ENCODE measurements at regions not wholly inside any gene's neighbourhood (a gene's known extent, or its start where the extent isn't known, plus 50 kb on each side); places are given as distances from the start of the nearest gene placed in this dataset.
"Not testable (repeated sequence)": the region's sequence is repeated elsewhere in the genome, so short reads cannot be mapped to it uniquely, and the experiment has no call there.

GRCh38 chr7:13725591-13725990 lies 263.9 kb downstream of the ETV1 start:
- H3K27me3 ChIP-seq (ENCODE audit: control insufficient read depth, insufficient read depth, low read length), result no peaks in the 10 kb centered on the region
- H3K36me3 ChIP-seq (ENCODE audit: control insufficient read depth, insufficient read depth, low read length), result no peaks in the 10 kb centered on the region
- no peak for TF ChIP-seq CTCF (IDR thresholded peaks at IDR 0.05; ENCODE audit: insufficient read depth, low read depth, low read length)
- POLR2A ChIA-PET, result no interaction called here
- CTCF ChIA-PET, result interaction anchor here (0.9 kb wide), 1 partner anchor 19 kb away, joined by 3 read pairs; no protein-coding TSS in a partner anchor
- no peak for DNase-seq (ENCODE audit: low read depth)
- no peak overlapping the region for H3K4me3 ChIP-seq (ENCODE audit: low read depth, low read length)

GRCh38 chr7:13727279-13727678 lies 262.2 kb downstream of the ETV1 start:
- Histone ChIP-seq H3K27me3 (ENCODE audit: control insufficient read depth, insufficient read depth, low read length) (no peaks in the 10 kb centered on the region), H3K4me3 (ENCODE audit: low read depth, low read length) (no peak overlapping the region), H3K36me3 (ENCODE audit: control insufficient read depth, insufficient read depth, low read length) (no peaks in the 10 kb centered on the region)
- no peak for TF ChIP-seq CTCF (IDR thresholded peaks at IDR 0.05; ENCODE audit: insufficient read depth, low read depth, low read length)
- CTCF ChIA-PET, result no interaction called here
- no peak for DNase-seq (ENCODE audit: low read depth)
- POLR2A ChIA-PET, result no interaction called here

- POLR2A ChIA-PET, result no interaction called here
- Histone ChIP-seq H3K4me3 (ENCODE audit: low read depth, low read length) (no peak overlapping the region), H3K36me3 (ENCODE audit: control insufficient read depth, insufficient read depth, low read length) (no peaks in the 10 kb centered on the region), H3K27me3 (ENCODE audit: control insufficient read depth, insufficient read depth, low read length) (no peaks in the 10 kb centered on the region)
- CTCF ChIA-PET, result interaction anchor here (1.0 kb wide), 1 partner anchor 182 kb away, joined by 3 read pairs; no protein-coding TSS in a partner anchor
- no peak for TF ChIP-seq CTCF (IDR thresholded peaks at IDR 0.05; ENCODE audit: insufficient read depth, low read depth, low read length)
- no peak for DNase-seq (ENCODE audit: low read depth)
Observed at GRCh38 chr7:13727751-13728150, 261.7 kb downstream of the ETV1 start.

GRCh38 chr7:13728430-13728829 lies 261.0 kb downstream of the ETV1 start:
- H3K4me3 ChIP-seq (ENCODE audit: low read depth, low read length); DNase-seq (ENCODE audit: low read depth); H3K36me3 ChIP-seq (ENCODE audit: control insufficient read depth, insufficient read depth, low read length); POLR2A ChIA-PET; H3K27me3 ChIP-seq (ENCODE audit: control insufficient read depth, insufficient read depth, low read length): not testable (repeated sequence)
- CTCF ChIA-PET, result interaction anchor here (0.6 to 1.3 kb wide), 3 partner anchors 10 to 181 kb away, joined by 3 read pairs; no protein-coding TSS in a partner anchor

- Histone ChIP-seq H3K27me3 (ENCODE audit: control insufficient read depth, insufficient read depth, low read length) (no peaks in the 10 kb centered on the region), H3K4me3 (ENCODE audit: low read depth, low read length) (no peak overlapping the region), H3K36me3 (ENCODE audit: control insufficient read depth, insufficient read depth, low read length) (no peaks in the 10 kb centered on the region)
- TF ChIP-seq CTCF (IDR thresholded peaks at IDR 0.05; ENCODE audit: insufficient read depth, low read depth, low read length), result no peak
- no peak for DNase-seq (ENCODE audit: low read depth)
- POLR2A ChIA-PET, result no interaction called here
- CTCF ChIA-PET, result no interaction called here
Observed at GRCh38 chr7:13731643-13732042, 257.8 kb downstream of the ETV1 start.

- H3K36me3 ChIP-seq (ENCODE audit: control insufficient read depth, insufficient read depth, low read length), result no peaks in the 10 kb centered on the region
- no peak for TF ChIP-seq CTCF (IDR thresholded peaks at IDR 0.05; ENCODE audit: insufficient read depth, low read depth, low read length)
- DNase-seq (ENCODE audit: low read depth), result no peak
- ChIA-PET POLR2A (no interaction called here), CTCF (interaction anchor here (0.9 kb wide), 1 partner anchor 9 kb away, joined by 3 read pairs; no protein-coding TSS in a partner anchor)
- no peak overlapping the region for H3K4me3 ChIP-seq (ENCODE audit: low read depth, low read length)
- H3K27me3 ChIP-seq (ENCODE audit: control insufficient read depth, insufficient read depth, low read length), result peaks cover 1% of the 10 kb centered on the region; the same call in 1 of the 2 replicates
Observed at GRCh38 chr7:13737563-13737962, 251.9 kb downstream of the ETV1 start.

Measured in BJ (cell line).